ENCODE measurements at regions not wholly inside any gene's neighbourhood (a gene's known extent, or its start where the extent isn't known, plus 50 kb on each side); places are given as distances from the start of the nearest gene placed in this dataset.

DNA sequence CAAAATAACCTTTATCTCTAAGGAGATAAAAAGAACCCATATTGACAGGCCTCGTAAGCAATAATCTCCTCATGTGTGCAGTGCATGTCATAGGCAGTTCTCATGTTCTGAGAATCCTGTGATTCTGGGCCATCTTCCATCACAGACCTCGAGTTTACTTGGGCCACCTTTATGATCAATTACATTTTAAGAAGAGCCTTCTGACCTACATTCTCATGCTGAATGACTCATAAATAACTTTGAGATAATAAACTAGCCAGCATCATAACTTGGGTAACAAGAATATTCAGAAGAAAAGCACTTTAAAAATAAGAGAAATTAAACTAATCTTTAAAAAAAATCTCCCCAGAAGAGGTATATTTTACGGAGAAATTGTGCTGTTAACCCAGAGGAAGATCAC is 310.7 kb upstream of the ZNF717 start:
- TF ChIP-seq, protein P1, sequence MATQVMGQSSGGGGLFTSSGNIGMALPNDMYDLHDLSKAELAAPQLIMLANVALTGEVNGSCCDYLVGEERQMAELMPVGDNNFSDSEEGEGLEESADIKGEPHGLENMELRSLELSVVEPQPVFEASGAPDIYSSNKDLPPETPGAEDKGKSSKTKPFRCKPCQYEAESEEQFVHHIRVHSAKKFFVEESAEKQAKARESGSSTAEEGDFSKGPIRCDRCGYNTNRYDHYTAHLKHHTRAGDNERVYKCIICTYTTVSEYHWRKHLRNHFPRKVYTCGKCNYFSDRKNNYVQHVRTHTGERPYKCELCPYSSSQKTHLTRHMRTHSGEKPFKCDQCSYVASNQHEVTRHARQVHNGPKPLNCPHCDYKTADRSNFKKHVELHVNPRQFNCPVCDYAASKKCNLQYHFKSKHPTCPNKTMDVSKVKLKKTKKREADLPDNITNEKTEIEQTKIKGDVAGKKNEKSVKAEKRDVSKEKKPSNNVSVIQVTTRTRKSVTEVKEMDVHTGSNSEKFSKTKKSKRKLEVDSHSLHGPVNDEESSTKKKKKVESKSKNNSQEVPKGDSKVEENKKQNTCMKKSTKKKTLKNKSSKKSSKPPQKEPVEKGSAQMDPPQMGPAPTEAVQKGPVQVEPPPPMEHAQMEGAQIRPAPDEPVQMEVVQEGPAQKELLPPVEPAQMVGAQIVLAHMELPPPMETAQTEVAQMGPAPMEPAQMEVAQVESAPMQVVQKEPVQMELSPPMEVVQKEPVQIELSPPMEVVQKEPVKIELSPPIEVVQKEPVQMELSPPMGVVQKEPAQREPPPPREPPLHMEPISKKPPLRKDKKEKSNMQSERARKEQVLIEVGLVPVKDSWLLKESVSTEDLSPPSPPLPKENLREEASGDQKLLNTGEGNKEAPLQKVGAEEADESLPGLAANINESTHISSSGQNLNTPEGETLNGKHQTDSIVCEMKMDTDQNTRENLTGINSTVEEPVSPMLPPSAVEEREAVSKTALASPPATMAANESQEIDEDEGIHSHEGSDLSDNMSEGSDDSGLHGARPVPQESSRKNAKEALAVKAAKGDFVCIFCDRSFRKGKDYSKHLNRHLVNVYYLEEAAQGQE (IDR thresholded peaks at IDR 0.05; ENCODE audit: insufficient read depth in 1 of 2, low read depth in 2 of 2, low read length in 2 of 2) = no peak
- no peak for TF ChIP-seq SIN3A (IDR thresholded peaks at IDR 0.05; ENCODE audit: borderline replicate concordance, insufficient read depth, low read length)
- no peak for TF ChIP-seq TAF1 (IDR thresholded peaks at IDR 0.05; ENCODE audit: borderline replicate concordance, insufficient read depth, low read length)
- TF ChIP-seq POLR2AphosphoS5 (IDR thresholded peaks at IDR 0.05; ENCODE audit: low read depth, low read length) = no peak
- no peak for TF ChIP-seq FOXP2 (optimal IDR thresholded peaks at IDR 0.05; ENCODE audit: borderline replicate concordance, extremely low read depth, extremely low read length, insufficient read depth)

DNA sequence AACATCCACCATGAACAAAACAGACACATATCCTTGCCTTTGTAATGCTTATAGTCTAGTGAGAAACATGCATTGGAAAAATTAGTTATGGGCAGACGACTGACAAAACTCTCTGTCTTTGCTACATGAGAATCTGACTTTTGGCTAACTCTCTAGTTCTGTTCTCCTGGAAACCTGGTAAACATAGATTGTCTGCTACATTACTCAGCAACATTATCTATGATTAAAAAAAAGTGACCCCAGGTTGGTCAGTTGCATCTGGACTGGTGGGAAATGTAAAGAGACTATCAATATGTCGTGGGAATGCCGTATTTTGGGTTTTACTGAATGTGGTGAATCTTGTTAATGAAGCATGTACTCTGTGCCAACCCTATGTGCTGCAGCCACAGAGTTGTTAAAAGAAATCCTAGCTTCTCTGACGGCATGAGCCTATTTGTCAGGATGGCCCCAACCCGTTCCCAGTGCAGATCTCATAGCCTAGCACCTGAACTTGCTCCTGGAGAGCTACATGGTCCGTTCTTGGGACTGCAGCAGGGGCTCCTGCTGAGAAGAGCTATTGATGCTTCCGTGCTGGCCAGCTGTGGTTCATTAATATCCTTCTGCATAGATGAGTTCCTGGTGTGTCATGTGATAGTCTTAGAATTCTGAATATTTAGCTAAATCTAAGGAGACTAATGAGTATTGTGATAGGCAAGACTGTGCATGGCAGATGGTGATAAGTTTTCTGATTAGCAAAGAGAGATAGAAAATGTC is 311.7 kb upstream of the ZNF717 start:
- TF ChIP-seq SIN3A (IDR thresholded peaks at IDR 0.05; ENCODE audit: borderline replicate concordance, insufficient read depth, low read length) (no peak), FOXP2 (optimal IDR thresholded peaks at IDR 0.05; ENCODE audit: borderline replicate concordance, extremely low read depth, extremely low read length, insufficient read depth) (no peak), POLR2AphosphoS5 (IDR thresholded peaks at IDR 0.05; ENCODE audit: low read depth, low read length) (no peak), TAF1 (IDR thresholded peaks at IDR 0.05; ENCODE audit: borderline replicate concordance, insufficient read depth, low read length) (no peak)
- TF ChIP-seq, protein P1 (IDR thresholded peaks at IDR 0.05; ENCODE audit: insufficient read depth in 1 of 2, low read depth in 2 of 2, low read length in 2 of 2) = no peak

DNA sequence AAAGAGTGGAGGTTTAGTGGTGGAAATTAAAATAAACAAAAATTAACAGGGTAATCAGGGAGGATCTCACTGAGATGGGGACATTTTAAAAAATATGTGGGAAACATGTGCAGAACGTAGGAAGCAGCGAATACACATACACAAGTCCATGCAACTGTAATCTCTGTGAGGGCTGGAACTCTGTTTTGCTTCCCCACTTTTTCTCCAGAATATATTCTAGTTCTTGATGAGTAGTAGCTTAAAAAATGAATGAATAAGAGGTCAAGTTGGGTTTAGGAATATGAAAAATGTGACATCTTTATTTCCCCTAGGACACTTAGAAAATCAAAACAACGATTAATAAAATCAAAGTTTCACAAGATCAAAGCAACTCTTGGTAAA is 312.2 kb upstream of the ZNF717 start:
- TF ChIP-seq, protein P1 (IDR thresholded peaks at IDR 0.05; ENCODE audit: insufficient read depth in 1 of 2, low read depth in 2 of 2, low read length in 2 of 2) = no peak
- TF ChIP-seq POLR2AphosphoS5 (IDR thresholded peaks at IDR 0.05; ENCODE audit: low read depth, low read length) = no peak
- TF ChIP-seq SIN3A (IDR thresholded peaks at IDR 0.05; ENCODE audit: borderline replicate concordance, insufficient read depth, low read length) = no peak
- no peak for TF ChIP-seq FOXP2 (optimal IDR thresholded peaks at IDR 0.05; ENCODE audit: borderline replicate concordance, extremely low read depth, extremely low read length, insufficient read depth)
- no peak for TF ChIP-seq TAF1 (IDR thresholded peaks at IDR 0.05; ENCODE audit: borderline replicate concordance, insufficient read depth, low read length)

DNA sequence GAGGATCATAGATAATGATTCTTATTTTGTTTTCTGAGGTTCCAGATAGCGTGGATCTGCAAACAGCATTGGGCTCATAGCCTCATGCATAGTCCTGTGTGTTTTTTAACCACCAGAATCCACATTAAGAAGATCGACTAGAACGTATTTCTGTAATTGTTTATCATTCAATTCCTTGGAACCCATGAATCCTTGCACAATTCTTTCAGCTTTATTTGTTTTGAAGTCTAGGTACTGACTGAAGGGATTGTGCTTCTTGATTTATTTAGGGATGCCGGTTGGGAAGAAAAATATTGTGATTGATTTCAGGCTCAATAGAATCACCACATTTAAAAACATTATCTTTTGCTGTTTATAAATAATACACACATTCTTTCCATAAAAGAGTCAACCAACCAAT is 314.6 kb upstream of the ZNF717 start:
- TF ChIP-seq, protein P1 (IDR thresholded peaks at IDR 0.05; ENCODE audit: insufficient read depth in 1 of 2, low read depth in 2 of 2, low read length in 2 of 2) = no peak
